C4-2B (cell line): ENCODE measurements at regions not wholly inside any gene's neighbourhood (a gene's known extent, or its start where the extent isn't known, plus 50 kb on each side); places are given as distances from the start of the nearest gene placed in this dataset.

Source experiments
- H3K27ac ChIP-seq: fragments of 450-650 bp; 2 replicates; pipeline ENCODE4 v1.5.1; 2017
- CTCF ChIP-seq: fragments of 450-650 bp; conservative IDR thresholded peaks from 2 replicates; pipeline ENCODE4 v1.5.1; 2017; ENCODE audit warnings: mild to moderate bottlenecking
- ZFX ChIP-seq: fragments of 450-650 bp; IDR thresholded peaks from 2 replicates; pipeline ENCODE4 v1.6.1; 2017

- TF ChIP-seq ZFX (no peak), CTCF (no peak)
- no peak overlapping the region for H3K27ac ChIP-seq
Observed at GRCh38 chr1:30607723-30608122, 115.7 kb downstream of the MATN1 start.

- H3K27ac ChIP-seq: no peak overlapping the region
- TF ChIP-seq CTCF: no peak
- no peak for TF ChIP-seq ZFX
Observed at GRCh38 chr1:30606166-30606565, 117.2 kb downstream of the MATN1 start.

- no peak overlapping the region for H3K27ac ChIP-seq
- TF ChIP-seq CTCF: no peak
- TF ChIP-seq ZFX: no peak
Observed at GRCh38 chr1:30605441-30605920, 117.9 kb downstream of the MATN1 start.

GRCh38 chr1:30604801-30605440 lies 118.5 kb downstream of the MATN1 start:
- TF ChIP-seq CTCF (no peak), ZFX (no peak)
- no peak overlapping the region for H3K27ac ChIP-seq

GRCh38 chr1:30603081-30603858 lies 120.1 kb downstream of the MATN1 start:
- H3K27ac ChIP-seq: no peak overlapping the region
- no peak for TF ChIP-seq ZFX
- no peak for TF ChIP-seq CTCF

GRCh38 chr1:30601316-30602085 lies 121.9 kb downstream of the MATN1 start:
- H3K27ac ChIP-seq: no peak overlapping the region
- TF ChIP-seq CTCF (no peak), ZFX (no peak)

- no peak for TF ChIP-seq CTCF
- no peak for TF ChIP-seq ZFX
- H3K27ac ChIP-seq: no peak overlapping the region
Observed at GRCh38 chr1:30600706-30601105, 122.7 kb downstream of the MATN1 start.
